Pancreas (tissue), 10 donors: ENCODE measurements at regions not wholly inside any gene's neighbourhood (a gene's known extent, or its start where the extent isn't known, plus 50 kb on each side); places are given as distances from the start of the nearest gene placed in this dataset.
"Not testable (repeated sequence)": the region's sequence is repeated elsewhere in the genome, so short reads cannot be mapped to it uniquely, and the experiment has no call there.

ENCODE experiments used
- ATAC-seq, 4 donors: fragments of 200-7000 bp; cut with Tn5 transposase; one replicate each; pipeline versions ENCODE4 v1.8.0 to v1.9.1; 2020; ENCODE audit warnings: mild to moderate bottlenecking in 4 of 4, moderate library complexity in 4 of 4
- DNase-seq, 6 donors: peaks; one replicate each; pipeline ENCODE4 v3.0.0-alpha.2; 2020
- FAIRE-seq: peaks from 2 replicates; lab custom pipeline; 2012; peaks lifted over from hg19 to GRCh38; lab: Jason Lieb, UNC
- H3K27ac ChIP-seq, 4 donors: fragments of 200-600 bp; sonication (generic); 1 replicate in 3 of 4; 2 replicates in 1 of 4; pipeline versions ENCODE4 v1.5.0 to v1.8.0; 2020
- H3K27me3 ChIP-seq, 4 donors: fragments of 200-600 bp; one replicate each; pipeline ENCODE4 v1.8.0; 2021
- H3K36me3 ChIP-seq, 3 donors: fragments of 200-600 bp; sonication (generic) in 1 of 3; one replicate each; pipeline versions ENCODE4 v1.5.0 to v1.8.0; 2020 to 2021
- H3K4me1 ChIP-seq, 3 donors: fragments of 200-600 bp; one replicate each; pipeline ENCODE4 v1.8.0; 2021
- H3K4me3 ChIP-seq, 4 donors: fragments of 200-600 bp; sonication (generic) in 2 of 4; one replicate each; pipeline versions ENCODE4 v1.5.0 to v1.8.0; 2020 to 2021
- H3K9me3 ChIP-seq, 4 donors: fragments of 200-600 bp; one replicate each; pipeline ENCODE4 v1.8.0; 2021
- WGBS, 2 donors: extraction: QIAGEN DNeasy Blood & Tissue Kit; methylation state at CpG; one replicate each; pipeline ENCODE4 v1.1.7; 2013; 5-methylcytosine and 5-hydroxymethylcytosine counted together
- intact Hi-C, 3 donors: fragments of 100-400 bp; cut with DNase I; formaldehyde crosslinking; loops; one replicate each; pipeline versions ENCODE4 v1.11.1 to v1.14.2; 2022
- donor health status: healthy with polysubstance abuse.
- donor health status: DM: no; HTN: no; CAD: no; lungs with moderate emphysema.
- donor health status: DM: no; HTN: no; CAD: no.
- donor health status: control.
- donor health status: control.
- donor health status: Bipolar disorder and iron deficiency.
- donor health status: DM: yes; HTN: yes; CAD: no.
- donor health status: DM: no; HTN: no; CAD: no.
- donor health status: DM: no; HTN: no; CAD: no.
- donor health status: DM: yes; HTN: yes; CAD: no.

DNA sequence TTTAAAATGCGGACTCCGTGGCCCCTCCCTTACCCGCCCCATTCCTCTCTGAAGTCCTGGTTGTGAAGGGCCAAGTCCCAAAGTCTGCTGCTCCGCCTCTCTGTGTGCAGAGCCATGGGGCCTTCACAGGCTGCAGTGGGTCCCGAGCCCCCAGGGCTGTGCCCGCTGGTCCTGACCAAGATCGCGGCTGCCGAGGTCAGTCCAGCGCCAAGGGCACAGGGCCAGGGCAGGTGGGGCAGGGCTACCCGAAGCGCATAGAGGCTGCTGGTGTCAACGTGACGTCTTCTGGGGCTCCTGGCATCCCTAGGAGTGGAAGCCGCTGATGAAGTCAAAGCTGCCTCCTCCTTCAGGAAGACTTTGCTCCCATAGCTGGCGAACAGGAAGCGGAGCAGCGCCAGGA lies 858.8 kb downstream of the TUBA3C start:
- not testable (repeated sequence) for FAIRE-seq, ATAC-seq
- WGBS, 2 donors: 57 to 67% methylated on average over 11 to 17 of the region's 18 CpGs

DNA sequence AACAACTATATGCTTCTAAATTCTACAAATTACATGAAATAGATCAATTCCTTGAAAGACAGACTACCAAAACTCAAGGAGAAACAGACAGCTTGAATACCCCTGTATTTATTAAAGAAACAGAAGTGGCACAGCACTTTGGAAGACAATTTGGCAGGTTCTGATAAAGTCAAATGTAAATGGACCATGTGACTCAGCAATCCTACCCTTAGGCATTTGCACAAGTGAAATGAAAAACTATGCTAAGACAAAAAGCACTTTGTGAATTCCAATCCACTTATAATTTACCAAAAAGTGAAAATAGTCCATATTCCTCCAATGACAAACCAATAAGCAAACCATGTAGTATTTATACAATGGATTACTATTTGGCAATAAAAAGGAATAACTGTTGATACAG lies 862.0 kb downstream of the TUBA3C start:
- H3K4me3 ChIP-seq, ATAC-seq, H3K4me1 ChIP-seq, DNase-seq, H3K27ac ChIP-seq, H3K36me3 ChIP-seq, FAIRE-seq, H3K27me3 ChIP-seq, H3K9me3 ChIP-seq, intact Hi-C loops: not testable (repeated sequence)

More for the DNA sequence above, 858.8 kb downstream of the TUBA3C start:
- H3K27me3 ChIP-seq, H3K4me1 ChIP-seq, H3K36me3 ChIP-seq, H3K9me3 ChIP-seq, H3K27ac ChIP-seq, intact Hi-C loops, H3K4me3 ChIP-seq: not testable (repeated sequence)
- DNase-seq: peak in 1 of 6 donors; percentile 35

GRCh38 chr13:18303240-18303813 lies 878.3 kb downstream of the TUBA3C start:
- H3K27ac ChIP-seq, H3K9me3 ChIP-seq, H3K36me3 ChIP-seq, DNase-seq, H3K4me3 ChIP-seq, ATAC-seq, FAIRE-seq, intact Hi-C loops, H3K27me3 ChIP-seq, H3K4me1 ChIP-seq: not testable (repeated sequence)
- 43 to 60% methylated on average over 6 of the region's 6 CpGs for WGBS, 2 donors

DNA sequence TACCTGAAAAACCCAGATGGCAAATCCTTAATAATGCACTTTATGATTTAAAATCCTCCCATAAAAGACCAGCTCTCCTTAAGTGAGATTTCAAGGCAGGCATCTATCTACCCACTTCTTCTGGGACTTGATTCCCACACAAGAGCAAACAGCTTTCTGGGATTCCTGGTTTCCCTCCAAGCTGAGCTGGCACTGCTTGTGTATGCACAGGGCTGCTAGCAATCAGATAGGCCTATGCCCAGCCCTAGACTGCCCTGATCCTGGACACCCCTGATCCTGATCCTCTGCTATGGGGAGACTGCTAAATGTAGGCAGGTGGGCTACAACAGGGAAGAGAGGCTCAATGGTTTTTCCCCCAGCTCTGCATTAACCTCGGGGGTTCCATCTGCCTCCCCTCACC lies 880.7 kb downstream of the TUBA3C start:
- H3K9me3 ChIP-seq, FAIRE-seq, H3K4me3 ChIP-seq, H3K27me3 ChIP-seq, H3K4me1 ChIP-seq, DNase-seq, H3K36me3 ChIP-seq, intact Hi-C loops, H3K27ac ChIP-seq: not testable (repeated sequence)
- ATAC-seq: peak in 2 of 4 donors; percentile 52 to 69
- 10 to 30% methylated on average over 1 of the region's 1 CpG for WGBS, 2 donors

- DNase-seq, H3K9me3 ChIP-seq, intact Hi-C loops, H3K36me3 ChIP-seq, FAIRE-seq, ATAC-seq, H3K4me1 ChIP-seq, H3K27me3 ChIP-seq, H3K27ac ChIP-seq, H3K4me3 ChIP-seq: not testable (repeated sequence)
- WGBS, 2 donors: 55 to 65% methylated on average over 39 to 48 of the region's 48 CpGs
These were observed 884.3 kb downstream of the TUBA3C start for GRCh38 chr13:18297359-18297758.

- H3K9me3 ChIP-seq, H3K36me3 ChIP-seq, H3K27ac ChIP-seq, ATAC-seq, H3K4me3 ChIP-seq, intact Hi-C loops, DNase-seq, FAIRE-seq, H3K4me1 ChIP-seq, H3K27me3 ChIP-seq: not testable (repeated sequence)
- WGBS, 2 donors: 59 to 69% methylated on average over 4 to 5 of the region's 7 CpGs
These were observed 885.0 kb downstream of the TUBA3C start for GRCh38 chr13:18296617-18297016.

GRCh38 chr13:18294311-18294710 lies 887.3 kb downstream of the TUBA3C start:
- H3K4me1 ChIP-seq, ATAC-seq, intact Hi-C loops, H3K9me3 ChIP-seq, FAIRE-seq, DNase-seq, H3K27ac ChIP-seq, H3K36me3 ChIP-seq, H3K4me3 ChIP-seq, H3K27me3 ChIP-seq: not testable (repeated sequence)
- WGBS, 2 donors: 57 to 69% methylated on average over 12 to 16 of the region's 17 CpGs

DNA sequence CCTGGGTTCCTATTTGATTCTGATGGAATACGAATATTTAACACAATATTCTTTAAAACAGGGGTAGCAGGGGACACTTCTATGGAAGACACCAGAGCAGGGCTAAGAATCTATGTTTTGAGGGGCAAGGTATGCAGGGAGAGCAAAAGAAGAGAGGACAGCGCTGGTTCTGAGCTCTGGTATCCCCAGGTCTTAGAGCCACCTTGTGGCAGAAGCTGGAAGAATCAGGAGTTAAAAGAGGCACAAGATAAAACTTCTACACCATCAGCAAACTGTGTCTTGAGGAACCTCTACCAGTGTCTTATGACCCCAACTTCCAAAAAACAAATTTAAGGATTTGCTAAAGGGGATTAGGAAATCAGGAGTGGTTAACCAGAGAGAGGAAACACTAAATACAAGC lies 894.8 kb downstream of the TUBA3C start:
- H3K27ac ChIP-seq, H3K27me3 ChIP-seq, H3K4me3 ChIP-seq, H3K36me3 ChIP-seq, DNase-seq, H3K4me1 ChIP-seq, FAIRE-seq, H3K9me3 ChIP-seq, intact Hi-C loops: not testable (repeated sequence)
- peak in 1 of 4 donors; percentile 49 for ATAC-seq
- 8 to 10% methylated on average over 1 of the region's 2 CpGs for WGBS, 2 donors

DNA sequence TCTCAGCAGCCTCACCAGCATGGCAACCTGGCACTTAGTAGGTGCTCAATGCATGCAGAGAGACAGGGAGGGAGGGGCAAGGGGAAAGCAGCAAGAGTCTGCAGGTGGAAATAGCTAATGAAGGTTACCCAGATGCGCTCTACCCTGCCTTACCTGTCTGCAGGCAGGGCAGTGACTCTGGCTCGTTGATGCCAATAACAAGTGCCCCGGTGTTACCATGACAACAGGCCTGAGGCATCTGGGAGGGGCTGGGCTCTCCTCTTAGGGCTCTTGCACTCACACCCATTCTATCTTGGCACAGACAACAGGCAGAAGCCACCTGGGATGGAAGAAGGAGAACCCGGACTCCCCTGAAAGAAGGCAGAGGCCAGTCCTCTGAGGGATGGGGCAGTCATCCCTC lies 896.0 kb downstream of the TUBA3C start:
- intact Hi-C loops, H3K4me1 ChIP-seq, H3K27ac ChIP-seq, H3K36me3 ChIP-seq, H3K9me3 ChIP-seq, DNase-seq, ATAC-seq, FAIRE-seq, H3K27me3 ChIP-seq, H3K4me3 ChIP-seq: not testable (repeated sequence)
- 43 to 65% methylated on average over 4 of the region's 4 CpGs for WGBS, 2 donors

DNA sequence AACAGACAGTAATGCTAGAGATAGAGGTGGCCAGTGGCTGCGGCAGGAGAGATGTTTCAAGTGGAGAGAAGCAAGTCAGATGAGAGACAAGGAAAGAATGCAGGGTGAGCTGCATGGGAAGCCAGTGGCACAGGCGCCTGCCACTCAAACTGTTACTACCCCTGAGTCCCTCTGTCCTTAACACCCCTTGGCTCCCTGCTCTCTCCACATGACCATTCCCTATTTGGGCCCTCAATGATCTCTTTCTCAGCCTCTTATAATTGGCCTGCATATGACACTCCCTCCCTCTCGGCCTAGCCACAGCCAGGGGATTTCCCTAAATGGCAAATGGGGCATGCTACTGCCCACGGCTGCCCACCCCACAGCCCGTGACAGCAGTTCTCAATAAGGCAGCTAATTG lies 897.6 kb downstream of the TUBA3C start:
- ATAC-seq, H3K27me3 ChIP-seq, H3K36me3 ChIP-seq, intact Hi-C loops, FAIRE-seq, H3K9me3 ChIP-seq, H3K27ac ChIP-seq, H3K4me1 ChIP-seq, H3K4me3 ChIP-seq, DNase-seq: not testable (repeated sequence)
- WGBS, 2 donors: 50 to 55% methylated on average over 2 of the region's 5 CpGs

- not testable (repeated sequence) for FAIRE-seq, ATAC-seq
- 3 to 19% methylated on average over 1 to 2 of the region's 6 CpGs for WGBS, 2 donors
These were observed 899.6 kb downstream of the TUBA3C start for GRCh38 chr13:18281829-18282597.

More at GRCh38 chr13:18281829-18282597, 899.6 kb downstream of the TUBA3C start:
- H3K27ac ChIP-seq, H3K4me1 ChIP-seq, H3K4me3 ChIP-seq, H3K9me3 ChIP-seq, intact Hi-C loops, H3K27me3 ChIP-seq, H3K36me3 ChIP-seq, DNase-seq: not testable (repeated sequence)
